NOMO-1 treated with DMSO at 0.1 percent for 48 hours (cell line): ENCODE measurements at regions not wholly inside any gene's neighbourhood (a gene's known extent, or its start where the extent isn't known, plus 50 kb on each side); places are given as distances from the start of the nearest gene placed in this dataset.

Source experiments
- DNase-seq: peaks from one replicate; lab custom pipeline; 2025; ENCODE audit not compliant: unreplicated experiment; lab: John Stamatoyannopoulos, UW

DNA sequence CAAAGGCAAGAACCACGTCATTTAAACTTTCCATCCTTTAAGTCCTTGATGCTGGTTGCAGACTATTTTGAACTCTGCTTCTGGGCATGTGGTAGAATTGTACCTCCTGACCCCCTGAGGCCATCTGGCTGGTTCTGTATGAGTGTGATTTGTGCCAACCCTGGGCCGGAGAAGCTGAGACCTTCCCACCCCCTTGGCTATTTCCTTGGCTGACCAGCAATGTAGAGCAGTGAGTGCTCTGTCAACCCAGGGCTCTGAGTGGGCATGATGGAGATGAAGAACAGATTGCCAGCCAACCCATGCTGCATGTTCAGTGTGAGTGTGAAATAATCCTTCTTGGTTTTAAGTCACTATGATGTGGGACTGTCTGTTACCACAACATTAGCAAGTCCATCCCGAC is 82.1 kb upstream of the RASGRP1 start:
- no peak for DNase-seq

DNA sequence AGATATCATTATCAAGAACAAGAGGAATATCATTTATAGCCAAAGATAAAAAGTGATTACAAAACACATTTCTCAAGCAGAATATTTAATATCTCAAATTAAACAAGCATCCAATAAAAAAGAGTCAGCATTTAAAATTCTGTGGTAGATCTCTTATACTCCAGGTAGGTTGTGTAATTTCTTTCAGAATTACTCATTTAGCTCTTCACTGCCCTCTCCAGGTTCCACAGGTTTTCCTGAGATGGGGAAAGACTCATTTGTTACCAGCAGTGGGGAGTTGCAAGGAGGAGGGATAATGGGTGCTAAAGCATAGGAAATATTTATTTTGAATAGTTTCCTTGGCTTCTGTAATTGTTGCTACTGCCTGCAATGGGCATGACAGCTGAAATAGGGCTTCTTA is 83.1 kb upstream of the RASGRP1 start:
- DNase-seq, result no peak

DNA sequence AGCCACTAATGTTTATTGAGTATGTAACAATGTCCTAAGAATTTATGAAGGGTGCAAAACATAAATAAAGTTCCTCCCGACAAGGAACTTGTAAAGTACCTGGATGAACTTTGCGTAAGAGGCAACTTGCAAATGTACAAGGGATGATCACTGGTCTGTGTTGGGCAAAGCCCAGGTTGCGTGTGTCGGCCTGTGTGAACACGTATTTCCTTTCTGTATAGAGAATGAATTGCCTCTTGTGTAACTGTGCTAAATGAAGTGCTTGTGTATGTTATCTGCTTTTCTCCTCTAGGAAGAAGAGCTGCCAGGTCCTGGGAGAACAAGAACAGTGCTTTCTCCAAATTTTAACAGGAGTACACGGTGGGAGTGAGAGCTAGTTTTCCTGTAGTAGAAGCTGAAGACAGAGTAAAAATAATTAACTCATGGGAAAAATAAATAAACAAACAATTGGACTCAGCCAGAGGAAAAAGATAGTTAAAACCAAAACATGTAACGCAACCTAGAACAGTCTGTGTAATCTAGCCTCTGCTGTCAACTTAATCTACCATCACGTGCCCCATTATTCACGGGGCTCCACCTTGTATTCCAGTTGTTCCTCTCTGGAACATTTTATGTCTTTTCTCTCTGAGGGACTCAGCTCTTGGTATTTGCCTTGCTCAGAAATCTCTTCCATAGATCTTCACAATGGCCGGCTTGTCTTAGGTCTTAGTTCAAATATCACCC is 83.7 kb upstream of the RASGRP1 start:
- peak; percentile 62 for DNase-seq

DNA sequence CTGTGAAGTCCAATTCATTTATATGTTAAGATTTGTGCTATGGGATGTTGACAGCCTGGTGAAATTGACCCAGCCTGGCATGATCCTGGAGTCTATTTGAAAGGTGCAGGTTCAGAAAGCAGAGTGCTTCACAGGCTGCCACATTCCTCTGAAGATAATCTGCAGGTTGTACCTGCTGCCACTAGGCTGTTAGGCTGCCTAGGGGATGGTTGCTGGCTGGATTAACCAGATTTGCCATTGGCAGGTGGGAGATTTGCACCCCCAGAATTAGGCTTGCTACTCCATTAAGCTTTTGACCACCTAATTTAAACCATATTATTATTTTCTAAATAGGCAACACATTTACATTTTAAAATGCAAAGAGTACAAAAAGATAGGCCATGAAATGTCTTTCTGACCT is 85.8 kb upstream of the RASGRP1 start:
- no peak for DNase-seq

DNA sequence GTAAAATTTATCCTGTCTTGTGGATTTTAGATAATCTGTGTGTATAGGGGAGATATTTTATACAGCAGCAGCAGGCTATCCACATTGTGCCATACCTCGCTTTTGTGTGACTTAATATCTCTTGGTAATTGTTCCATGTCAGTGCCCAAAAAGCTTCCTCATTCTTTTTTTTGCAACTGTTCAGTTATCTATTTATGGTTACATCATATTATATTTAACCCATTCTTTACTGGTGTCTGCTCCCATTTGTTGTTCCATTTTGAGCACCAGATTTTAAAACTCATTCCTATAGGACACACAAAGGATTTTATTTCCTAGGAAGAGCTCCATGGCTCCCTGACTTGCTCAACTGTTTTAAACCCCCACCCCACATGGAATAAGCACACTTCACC is 86.3 kb upstream of the RASGRP1 start:
- DNase-seq, result peak; percentile 91

DNA sequence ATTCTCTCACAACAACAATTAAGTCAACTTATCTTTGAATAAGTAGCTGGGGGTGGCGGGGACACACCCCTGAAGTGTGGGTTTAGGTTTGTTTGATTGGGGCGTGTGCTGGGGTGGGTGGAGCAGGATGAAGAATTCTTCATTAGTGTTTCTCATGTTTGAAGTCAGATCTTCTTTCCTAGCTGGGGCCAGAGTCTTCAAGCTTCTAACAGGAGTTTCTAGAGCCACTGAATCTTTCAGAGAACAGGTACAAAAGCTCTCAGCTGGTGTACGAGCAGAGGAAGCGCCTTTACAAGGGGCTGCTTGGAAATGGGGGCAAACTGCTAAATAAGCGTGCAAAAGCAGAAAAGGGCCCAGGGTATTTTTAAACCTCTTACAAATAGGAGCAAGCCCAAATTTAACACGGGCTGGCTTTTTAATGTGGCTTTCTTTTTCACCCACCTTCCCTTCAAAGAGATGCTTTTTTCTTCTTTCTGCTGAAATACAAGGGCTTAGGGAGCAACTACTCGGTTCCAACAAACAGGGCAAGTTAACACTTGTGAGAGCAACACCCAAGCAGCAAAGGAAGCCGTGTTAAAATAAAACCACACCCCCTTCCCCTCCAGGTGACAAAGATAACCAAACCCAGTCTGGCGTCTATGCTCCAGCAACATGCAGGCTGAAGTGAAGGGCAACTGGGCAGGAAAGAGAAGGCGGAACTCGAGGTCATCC is 86.9 kb upstream of the RASGRP1 start:
- peak; percentile 67 for DNase-seq

DNA sequence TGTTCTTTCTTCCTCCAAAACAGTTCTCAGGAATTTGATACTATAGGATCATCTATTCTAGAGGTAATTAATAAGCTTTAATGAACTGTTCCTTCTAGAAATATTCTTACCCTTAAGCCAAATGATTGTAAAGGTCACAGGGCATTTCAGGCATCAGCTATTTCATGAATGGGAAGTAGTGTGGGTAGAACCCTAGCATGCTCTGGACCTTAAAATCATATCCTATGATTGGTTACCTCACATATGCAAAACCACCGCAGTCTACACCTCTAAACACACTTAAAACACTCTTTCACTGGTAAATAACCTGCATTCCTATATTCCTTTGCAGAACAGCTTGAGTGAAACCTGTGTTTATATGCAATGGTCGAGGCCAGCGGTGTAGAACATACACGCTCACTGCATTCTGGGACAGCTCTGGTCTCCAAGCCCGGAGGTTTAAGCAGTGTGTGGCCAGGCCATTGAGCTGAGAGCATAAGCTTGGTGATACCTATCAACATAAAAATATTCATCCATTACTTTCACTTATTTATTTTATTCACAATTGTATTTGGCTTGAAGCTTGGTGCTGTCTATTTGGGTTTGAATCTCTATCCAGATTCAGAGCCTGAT is 87.7 kb upstream of the RASGRP1 start:
- DNase-seq, result no peak

DNA sequence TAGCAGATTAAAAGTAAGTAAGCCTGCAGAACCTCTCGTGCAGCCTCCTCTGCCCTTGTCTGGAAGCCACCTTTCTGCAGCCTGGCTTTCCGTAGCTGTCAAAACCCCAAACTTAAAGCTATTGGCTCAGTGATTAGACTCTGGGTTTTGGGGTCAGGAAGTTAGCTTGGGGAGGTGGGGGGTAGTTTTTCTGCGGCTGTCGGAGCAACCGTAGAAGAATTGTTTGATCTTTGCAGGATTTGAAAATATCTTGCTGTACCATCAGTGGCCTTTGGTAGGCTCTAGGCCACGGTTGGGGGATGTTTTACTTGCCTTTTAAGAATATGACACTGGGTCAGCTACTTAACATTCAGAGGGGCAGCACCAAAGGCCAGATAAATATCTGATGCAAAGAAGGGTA is 88.4 kb upstream of the RASGRP1 start:
- DNase-seq, result no peak

DNA sequence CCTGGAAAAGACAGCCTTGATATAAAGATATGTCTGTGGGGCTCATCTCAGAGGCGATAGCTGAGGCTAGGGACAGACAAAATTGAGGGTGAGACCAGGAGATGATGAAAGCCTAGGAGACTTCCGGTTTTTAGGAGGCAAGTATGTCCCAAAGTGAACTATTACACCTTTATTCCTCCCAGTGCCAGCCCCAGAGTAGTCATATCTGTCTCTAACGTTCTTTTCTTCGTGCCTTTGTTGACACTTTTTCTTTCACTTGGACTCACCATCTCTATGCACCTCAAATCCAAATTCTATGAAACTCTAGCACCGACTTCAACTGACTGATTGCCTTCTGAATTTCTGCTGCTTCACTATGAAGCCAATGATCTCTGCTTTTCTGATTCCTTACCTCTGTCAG is 93.8 kb upstream of the RASGRP1 start:
- no peak for DNase-seq

DNA sequence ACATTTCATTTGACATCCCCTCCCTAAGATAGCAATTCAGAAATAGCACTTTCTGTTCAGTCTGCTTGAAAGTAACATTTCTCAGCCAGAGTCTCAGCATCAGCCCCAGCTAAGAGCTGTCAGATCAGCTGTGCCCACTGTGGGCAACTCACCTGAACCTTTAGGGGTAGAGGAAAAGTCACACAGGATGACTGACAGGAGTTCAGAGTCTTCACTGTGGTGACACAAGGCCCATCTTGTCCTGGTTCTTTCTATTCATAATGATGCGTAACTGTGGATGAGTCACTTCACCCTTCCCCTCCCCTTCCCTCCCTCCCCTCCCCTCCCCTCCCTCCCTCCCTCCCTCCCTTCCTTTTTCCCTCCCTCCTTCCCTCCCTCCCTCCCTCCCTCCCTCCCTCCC is 96.1 kb upstream of the RASGRP1 start:
- DNase-seq, result no peak

DNA sequence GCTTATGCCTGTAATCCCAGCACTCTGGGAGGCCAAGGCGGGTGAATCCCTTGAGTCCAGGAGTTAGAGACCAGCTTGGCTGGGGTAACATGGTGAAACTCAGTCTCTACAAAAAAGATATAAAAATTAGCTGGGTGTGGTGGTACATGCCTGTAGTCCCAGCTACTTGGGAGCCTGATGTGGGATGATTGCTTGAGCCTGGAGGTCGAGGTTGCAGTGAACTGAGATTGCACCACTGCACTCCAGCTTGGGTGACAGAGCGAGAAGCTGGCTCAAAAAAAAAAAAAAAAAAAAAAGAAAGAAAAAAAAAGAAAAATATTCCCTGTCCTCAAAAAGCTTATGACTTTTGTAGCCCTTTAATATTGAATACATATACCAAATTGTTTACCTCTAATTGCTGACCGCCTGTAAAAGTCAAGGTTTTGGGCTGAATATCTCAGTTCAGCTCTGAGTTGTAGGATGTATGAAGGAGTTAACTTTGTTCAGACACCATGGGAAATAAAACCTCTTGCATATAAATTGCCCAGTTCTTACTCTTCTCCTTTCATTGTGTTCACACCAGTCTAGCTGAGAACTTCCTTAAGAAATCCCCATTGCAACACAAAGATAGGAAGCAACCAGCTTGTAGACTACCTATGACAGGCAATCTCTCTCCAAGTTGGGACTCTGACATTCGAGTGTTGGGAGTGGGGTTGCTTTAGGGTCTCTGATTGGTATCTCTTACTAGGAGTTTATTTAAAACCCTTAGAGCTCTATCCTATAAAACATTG is 97.6 kb upstream of the RASGRP1 start:
- DNase-seq, result peak; percentile 49

DNA sequence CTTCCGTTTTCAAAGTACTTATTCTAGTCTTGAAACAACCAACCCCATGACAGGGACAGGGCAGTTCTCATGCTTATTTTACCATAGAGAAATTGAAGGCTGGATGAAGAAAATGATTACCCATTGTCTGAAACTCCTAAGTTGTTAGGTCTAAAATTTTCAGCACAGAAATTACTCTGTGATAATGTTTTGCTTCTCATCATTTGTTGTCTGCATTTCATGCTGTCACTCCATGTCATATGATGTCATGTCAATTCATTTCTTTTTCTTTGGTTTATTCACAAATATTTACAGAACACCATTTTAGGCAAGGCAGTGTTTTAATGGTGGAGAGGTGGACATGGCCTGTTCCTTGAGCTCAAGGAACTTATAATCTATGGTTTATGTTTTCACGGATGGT is 98.2 kb upstream of the RASGRP1 start:
- no peak for DNase-seq

DNA sequence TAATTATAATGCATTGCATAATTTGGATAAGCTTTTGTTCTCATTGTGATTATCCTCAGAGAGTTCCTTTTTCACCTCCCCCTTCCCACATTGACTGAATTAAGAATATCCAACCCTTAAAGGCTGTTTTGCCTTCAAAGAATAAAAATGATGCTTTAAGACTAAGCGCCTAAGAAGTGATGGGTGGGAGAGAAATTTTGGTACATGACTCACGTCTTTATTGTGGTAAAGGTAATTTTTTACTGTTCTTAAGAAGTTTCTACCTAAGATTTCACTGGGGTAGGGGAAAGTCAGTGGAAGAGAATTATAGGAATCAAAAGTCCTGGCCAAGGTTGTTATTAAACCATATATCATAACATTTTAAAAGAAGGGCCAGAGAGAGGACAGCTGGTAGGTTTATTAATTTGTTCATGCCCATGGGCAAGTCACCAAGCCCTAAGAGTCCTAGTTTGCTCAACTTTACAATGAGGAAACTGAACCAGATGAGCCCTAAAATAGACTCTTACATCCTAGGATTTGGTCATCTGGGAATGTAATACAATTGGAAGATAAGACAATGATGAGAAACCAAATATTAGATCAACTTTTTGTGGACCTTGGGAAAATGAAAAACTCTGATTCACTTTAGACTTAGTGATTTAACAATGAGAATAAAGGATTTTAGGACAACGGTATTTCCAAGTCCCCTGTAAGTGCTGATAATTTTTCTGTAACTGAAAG is 101.1 kb upstream of the RASGRP1 start:
- no peak for DNase-seq

DNA sequence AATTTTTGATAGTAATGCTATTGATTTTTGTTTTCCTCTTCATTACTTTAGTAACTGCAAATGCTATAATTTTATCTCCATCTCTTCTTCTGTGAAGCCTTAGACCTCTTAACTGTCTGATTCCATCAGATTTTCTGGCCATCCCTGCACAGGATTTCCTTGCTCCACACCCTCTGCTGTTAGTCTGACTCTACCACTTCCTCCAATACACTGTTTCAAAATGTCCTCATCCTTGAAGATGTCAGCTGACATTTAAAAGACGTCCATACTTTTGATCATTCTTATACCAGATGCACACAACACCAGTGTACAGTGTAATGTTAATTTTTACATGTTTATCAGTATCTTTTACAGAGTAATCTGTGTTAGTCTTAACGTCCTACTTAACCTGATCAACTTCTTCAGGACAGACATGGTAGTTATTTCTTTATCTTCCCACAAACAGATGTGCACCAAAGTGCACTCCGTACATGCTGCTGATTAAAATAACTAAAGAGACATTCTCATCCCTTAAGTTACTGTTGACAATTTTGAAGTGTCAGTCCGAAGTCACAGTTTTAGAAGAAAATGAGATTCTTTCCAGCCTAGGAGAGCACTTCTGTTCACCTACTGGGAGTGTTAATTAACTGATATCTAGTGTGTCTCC is 102.4 kb upstream of the RASGRP1 start:
- DNase-seq, result peak; percentile 17

DNA sequence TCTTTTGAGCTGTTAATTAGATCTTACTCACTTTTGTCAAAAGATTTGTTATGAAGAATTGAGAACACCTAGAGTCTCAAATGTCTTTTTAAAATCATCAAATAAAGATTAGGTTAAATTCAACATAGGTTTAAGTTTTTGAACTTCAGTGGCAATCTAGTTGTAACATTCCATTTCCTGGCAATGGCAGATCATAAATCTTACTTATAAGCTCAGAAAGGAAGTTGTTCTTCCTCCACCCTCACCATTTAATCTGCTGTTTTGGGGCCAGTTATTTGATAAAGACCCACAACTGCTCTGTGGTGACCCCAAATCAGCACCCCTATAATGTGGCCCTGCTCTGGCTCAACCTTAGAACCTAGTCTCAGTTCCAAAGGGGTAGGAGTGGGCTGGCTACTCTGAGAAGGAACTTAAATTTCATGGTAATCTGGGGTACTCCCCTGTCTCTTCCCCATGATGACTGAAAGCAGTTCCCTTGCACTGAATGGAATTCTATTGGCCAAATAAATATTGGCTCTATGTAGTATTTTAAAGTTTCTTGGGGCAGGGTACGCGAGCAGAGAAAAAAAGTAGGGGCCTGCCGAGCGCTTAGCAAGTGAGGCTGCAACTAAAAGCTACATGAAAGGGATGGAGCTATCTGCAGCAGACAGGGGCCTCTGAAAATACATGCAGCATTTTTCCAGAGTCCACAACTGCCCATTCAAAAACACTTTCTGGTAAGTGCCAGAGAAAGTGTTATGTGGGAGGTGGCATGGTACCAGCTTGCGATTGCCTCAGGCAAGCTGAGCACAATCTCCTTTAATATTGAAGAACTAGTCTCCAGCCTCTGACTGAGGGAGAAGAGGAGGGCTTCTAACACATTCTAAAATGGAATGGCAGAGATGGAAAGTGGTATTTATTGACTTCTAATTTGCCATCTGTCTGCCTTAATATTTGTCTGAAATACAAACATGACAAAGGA is 103.6 kb upstream of the RASGRP1 start:
- peak; percentile 35 for DNase-seq

DNA sequence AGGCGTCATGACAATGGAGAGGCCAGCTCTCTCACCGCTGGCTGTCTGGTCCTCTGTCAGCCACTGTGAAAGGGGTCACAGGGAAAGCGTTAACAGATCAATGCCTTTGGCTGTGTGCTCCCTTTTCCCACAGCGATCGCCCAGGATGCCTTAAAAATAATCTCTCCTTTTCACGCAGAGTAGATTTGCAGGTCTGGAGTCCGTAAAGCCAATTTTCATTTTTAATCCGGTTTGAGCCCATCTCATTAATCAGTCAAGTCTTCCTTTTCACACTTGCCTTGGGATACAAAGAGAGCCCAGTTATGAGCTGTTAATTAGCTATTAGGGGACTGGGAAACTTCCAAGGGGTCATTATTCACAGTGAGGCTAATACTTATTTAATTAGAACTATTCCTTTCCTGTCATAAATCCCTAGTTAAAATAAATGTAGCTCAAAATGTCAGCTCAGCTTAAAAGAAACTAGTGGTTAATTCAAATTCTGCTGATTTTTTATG is 104.3 kb upstream of the RASGRP1 start:
- DNase-seq, result no peak

DNA sequence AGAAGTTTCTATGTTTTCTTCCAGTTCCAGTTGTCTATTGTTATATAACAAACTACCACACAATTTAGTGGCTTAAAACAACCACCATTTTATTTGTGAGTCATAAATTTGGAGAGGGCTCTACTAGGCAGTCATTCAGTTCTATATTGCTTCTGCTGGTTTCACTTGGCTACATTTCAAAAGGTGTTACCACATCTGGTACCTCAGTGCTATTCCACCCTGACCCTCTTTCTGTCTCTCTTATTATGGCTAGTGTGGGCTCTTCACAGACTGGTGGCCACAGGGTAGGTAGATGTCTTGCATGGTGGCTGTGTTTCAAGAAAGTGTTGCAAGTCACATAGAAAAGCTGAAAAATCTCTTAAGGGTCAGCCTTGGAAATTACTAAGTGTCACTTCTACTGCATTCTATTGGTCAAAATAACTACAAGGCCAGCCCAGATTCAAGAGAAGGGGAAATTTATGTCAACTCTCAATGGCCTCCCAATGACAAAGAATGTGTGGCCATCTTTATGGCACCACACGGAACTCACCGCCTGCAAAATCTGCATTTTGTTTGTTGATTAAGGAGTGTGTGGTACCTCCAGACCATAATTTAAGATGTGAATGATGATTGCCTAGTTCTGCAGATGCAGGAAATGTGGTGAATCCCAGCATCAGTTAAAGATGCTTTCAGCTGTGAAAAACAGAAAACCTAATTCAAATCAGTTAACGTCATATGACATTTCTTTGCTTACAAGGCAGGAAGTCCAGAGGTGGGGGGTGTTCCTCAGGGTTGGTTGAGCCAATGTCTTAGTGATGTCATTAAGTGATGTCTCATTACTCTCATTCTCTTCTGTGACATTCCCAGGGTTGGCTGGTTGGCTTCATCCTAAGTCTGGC is 105.8 kb upstream of the RASGRP1 start:
- no peak for DNase-seq

DNA sequence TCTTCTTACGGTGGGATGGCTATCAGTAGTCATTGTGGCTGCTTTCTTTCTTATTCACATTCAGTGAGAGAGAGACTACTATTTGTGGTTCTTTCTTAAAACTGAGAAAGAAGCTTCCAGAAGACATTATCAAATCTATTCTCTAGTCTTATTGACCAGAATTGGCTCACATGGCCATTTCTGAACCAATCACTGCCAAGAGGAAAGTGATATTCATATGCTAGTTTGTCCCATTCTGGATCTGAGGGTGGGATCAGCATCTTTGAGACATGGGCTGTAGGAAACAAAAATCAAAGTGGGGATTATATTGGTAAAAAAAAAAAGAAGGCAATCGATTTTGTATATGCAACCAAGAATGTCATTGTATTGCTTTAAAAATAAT is 106.4 kb upstream of the RASGRP1 start:
- no peak for DNase-seq
